ENCODE measurements at regions not wholly inside any gene's neighbourhood (a gene's known extent, or its start where the extent isn't known, plus 50 kb on each side); places are given as distances from the start of the nearest gene placed in this dataset.
"Not testable (repeated sequence)": the region's sequence is repeated elsewhere in the genome, so short reads cannot be mapped to it uniquely, and the experiment has no call there.

DNA sequence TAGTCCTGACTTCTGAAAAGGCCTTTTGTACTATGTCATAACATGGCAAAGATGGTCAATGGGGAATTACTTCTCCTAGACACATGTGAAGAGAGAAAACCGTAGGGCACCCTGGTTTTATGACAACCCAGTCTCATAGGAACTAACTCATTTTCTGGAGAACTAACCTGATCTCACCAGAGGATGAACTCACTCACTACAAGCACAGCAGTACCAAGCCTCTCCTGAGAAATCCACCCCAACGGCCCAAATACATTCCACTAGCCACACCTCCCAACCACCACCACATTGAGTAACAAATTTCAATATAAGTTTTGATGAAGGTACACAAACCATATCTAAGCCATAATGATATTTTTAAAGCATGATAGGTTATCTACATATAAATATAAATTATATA, 909.3 kb upstream of the CDH10 start:
- DNase-seq (ENCODE audit: low read depth in 2 of 2): no peak
- H3K4me3 ChIP-seq (replicated peaks in 1 of 2; ENCODE audit: low read depth in 2 of 2, low read length in 2 of 2): no peak overlapping the region
- no peak for TF ChIP-seq CTCF (IDR thresholded peaks at IDR 0.05; ENCODE audit: low read depth, low read length)

- no peak for TF ChIP-seq CTCF (IDR thresholded peaks at IDR 0.05; ENCODE audit: low read depth, low read length)
- DNase-seq (ENCODE audit: low read depth in 2 of 2): no peak
- no peak overlapping the region for H3K4me3 ChIP-seq (replicated peaks in 1 of 2; ENCODE audit: low read depth in 2 of 2, low read length in 2 of 2)
These were observed 908.2 kb upstream of the CDH10 start for GRCh38 chr5:25552871-25553481.

DNA sequence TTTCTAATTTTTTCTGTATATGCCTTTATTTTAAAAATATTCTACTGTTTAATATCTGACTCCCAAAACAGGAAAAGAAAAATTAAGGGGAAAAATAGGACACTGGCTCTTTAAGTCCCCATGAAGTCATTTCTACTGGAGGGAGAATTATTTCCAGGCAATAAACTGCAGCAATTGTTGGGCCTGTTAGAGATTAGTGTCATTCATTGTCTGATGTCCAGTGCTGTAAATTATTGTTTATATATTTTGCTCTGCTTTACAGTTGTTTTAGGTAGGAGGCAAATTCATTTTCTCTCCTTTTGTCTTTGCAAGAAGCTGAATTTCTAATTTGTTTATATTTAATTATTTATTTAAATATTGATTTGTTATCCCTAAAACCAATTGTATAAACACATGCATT, 906.0 kb upstream of the CDH10 start:
- TF ChIP-seq CTCF (IDR thresholded peaks at IDR 0.05; ENCODE audit: low read depth, low read length): no peak
- no peak for DNase-seq (ENCODE audit: low read depth in 2 of 2)
- H3K4me3 ChIP-seq (replicated peaks in 1 of 2; ENCODE audit: low read depth in 2 of 2, low read length in 2 of 2): no peak overlapping the region

DNA sequence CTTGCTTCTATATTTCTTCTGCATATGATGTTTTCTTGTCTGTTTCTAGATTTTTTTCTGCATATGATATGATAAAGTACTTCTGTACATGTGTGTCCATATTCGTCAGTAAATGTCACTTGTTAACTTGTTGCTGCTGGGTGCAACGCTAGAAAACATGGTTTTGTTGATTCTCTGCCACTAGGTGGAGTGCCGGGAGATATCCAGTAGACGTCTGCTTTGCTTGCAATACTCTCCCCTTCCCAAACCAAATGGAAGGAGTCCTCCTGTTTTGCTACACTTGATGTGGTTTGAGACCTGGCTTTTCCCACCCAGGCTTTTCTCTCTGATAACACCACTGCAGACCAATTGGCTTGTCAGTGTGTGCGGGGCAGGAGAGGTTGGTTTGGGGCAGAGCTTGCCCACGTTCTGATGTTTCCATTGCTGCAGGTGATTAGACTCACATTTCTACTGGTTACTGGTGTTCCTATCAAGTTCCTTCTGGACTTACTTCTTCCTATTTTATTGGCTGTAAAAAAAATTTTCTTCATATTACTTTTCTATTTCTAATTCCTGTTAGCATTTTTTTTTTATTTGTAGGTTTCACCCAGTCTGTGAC, 900.0 kb upstream of the CDH10 start:
- no peak overlapping the region for H3K4me3 ChIP-seq (replicated peaks in 1 of 2; ENCODE audit: low read depth in 2 of 2, low read length in 2 of 2)
- DNase-seq (ENCODE audit: low read depth in 2 of 2): peak in 1 of 2 donors; percentile 9
- peak; percentile 34 for TF ChIP-seq CTCF (IDR thresholded peaks at IDR 0.05; ENCODE audit: low read depth, low read length)

- no peak for DNase-seq (ENCODE audit: low read depth in 2 of 2)
- no peak for TF ChIP-seq CTCF (IDR thresholded peaks at IDR 0.05; ENCODE audit: low read depth, low read length)
These were observed 895.9 kb upstream of the CDH10 start for GRCh38 chr5:25540628-25541027.

GRCh38 chr5:25539536-25539935, 894.8 kb upstream of the CDH10 start:
- DNase-seq (ENCODE audit: low read depth in 2 of 2): no peak
- no peak for TF ChIP-seq CTCF (IDR thresholded peaks at IDR 0.05; ENCODE audit: low read depth, low read length)
- no peak overlapping the region for H3K4me3 ChIP-seq (replicated peaks in 1 of 2; ENCODE audit: low read depth in 2 of 2, low read length in 2 of 2)

More at GRCh38 chr5:25540628-25541027, 895.9 kb upstream of the CDH10 start:
- H3K4me3 ChIP-seq (replicated peaks in 1 of 2; ENCODE audit: low read depth in 2 of 2, low read length in 2 of 2): no peak overlapping the region

- not testable (repeated sequence) for H3K4me3 ChIP-seq (replicated peaks in 1 of 2; ENCODE audit: low read depth in 2 of 2, low read length in 2 of 2); DNase-seq (ENCODE audit: low read depth in 2 of 2)
These were observed 891.7 kb upstream of the CDH10 start for GRCh38 chr5:25536461-25536860.
